OCI-LY3 (cell line): ENCODE measurements at regions not wholly inside any gene's neighbourhood (a gene's known extent, or its start where the extent isn't known, plus 50 kb on each side); places are given as distances from the start of the nearest gene placed in this dataset.

Experiments
- CTCF ChIP-seq: fragments of 200-600, 300-600 bp; sonication (generic); IDR thresholded peaks from 2 replicates; pipeline ENCODE4 v1.5.1; 2014; ENCODE audit warnings: antibody characterized with exemption, low read length, low read depth
- EZH2phosphoT487 ChIP-seq: fragments of 200-600 bp; shearing (Covaris generic); IDR thresholded peaks from 2 replicates; pipeline ENCODE4 v1.6.1; 2018; ENCODE audit warnings: antibody characterized with exemption, mixed run types, low read depth

GRCh38 chr2:83103613-83104012, 1355.5 kb downstream of the SUCLG1 start:
- TF ChIP-seq CTCF (no peak), EZH2phosphoT487 (no peak)
